NCI-H2107 treated with DMSO at 0.1 percent for 48 hours (cell line): ENCODE measurements at regions not wholly inside any gene's neighbourhood (a gene's known extent, or its start where the extent isn't known, plus 50 kb on each side); places are given as distances from the start of the nearest gene placed in this dataset.

ENCODE experiments used
- DNase-seq: peaks from one replicate; lab custom pipeline; 2025; ENCODE audit not compliant: unreplicated experiment; lab: John Stamatoyannopoulos, UW

- no peak for DNase-seq
These were observed 238.6 kb upstream of the TMC3 start for GRCh38 chr15:81612631-81613030.

DNA sequence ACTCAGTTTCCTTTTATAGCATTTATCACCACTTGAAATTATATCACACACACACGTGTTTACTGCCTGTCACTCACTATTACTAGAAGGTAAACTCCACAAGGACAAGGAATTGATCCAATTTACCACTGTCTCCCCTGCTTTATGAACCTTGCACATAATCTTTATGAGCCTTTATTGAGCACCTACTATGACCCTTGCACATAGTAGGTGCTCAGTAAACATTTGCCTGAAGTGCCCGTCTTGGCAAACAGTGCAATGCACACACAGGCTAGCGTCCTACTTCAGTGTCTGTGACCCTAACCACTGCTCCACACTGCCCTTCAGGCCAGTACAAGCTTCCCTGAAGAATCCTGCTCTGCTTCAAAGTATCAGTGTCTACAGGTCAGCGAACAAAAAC is 237.7 kb upstream of the TMC3 start:
- no peak for DNase-seq

DNA sequence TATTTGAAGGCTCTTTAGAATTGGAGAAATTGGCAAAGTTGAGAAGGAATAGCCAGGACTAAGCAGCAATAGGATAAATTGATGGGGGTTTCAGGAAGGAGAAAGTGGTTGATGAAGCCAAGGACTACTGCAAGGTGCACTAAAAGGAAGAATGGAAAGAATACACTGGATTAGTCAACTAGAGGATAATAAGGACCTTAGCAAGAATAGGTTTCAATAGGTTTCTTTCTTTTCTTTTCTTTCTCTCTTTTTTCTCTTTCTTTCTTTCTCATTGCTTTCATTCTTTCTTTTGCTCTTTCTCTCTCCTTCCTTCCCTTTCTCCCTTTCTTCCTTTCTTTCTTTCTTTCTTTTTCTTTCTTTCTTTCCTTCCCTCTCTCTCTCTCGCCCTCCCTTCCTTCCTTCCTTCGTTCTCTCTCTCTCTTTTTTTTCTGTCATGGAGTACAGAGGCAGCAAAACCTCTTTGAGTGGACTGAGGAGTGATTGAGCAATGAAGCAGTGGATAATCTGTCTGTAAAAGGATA is 234.4 kb upstream of the TMC3 start:
- no peak for DNase-seq

- peak; percentile 16 for DNase-seq
These were observed 230.7 kb upstream of the TMC3 start for GRCh38 chr15:81604713-81605112.

DNA sequence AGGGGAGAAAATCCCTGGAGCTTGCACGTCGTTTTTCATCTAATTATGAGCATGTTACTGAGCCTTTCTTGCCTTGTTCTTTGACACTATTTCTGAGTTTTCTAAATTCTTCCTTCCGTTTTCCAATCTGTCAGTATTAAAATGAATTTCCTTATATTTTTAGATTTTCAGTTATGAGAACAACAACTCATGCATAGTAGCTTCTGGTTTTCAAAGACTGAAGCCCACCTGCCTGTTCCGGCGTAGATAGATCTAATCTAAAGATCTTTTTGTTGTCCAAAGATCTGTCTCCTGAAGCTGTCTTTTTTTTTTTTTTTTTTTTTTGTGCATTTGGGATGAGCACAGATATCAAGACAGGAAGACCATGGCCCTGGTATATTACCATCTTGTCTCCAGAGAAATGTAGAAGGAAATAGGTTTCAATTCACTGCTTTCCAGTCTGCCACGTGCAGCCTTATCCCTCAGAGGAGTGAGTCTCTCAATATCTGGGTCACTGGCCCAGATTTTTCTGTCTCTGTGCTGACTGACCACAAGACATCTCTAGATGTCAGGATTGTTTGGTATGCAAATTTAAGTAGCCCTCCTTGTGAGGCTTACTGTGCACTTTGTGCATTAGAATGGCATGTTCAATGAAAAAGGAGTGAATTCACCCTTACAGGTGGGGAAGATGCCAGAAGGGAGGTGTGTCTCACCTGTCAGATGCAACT is 222.3 kb upstream of the TMC3 start:
- DNase-seq = no peak

DNA sequence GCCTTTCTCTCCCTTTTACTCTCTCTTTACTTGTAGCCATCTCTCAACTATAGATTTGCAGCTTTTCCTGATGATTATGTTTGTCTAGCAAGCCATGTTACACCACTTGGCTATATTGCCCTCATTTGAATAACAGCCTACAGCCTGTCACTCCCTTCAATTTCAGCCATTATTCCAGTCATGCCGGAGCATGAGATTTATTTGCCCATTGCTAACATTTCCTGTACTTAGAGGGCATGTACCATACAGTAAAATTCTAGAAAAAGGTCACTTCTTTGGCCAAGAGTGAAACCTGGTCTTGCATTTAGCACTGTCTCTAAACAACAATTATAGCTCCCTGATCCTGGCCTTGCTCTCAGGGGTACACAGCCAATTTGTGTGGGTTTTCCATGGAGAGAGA is 221.7 kb upstream of the TMC3 start:
- DNase-seq = no peak

DNA sequence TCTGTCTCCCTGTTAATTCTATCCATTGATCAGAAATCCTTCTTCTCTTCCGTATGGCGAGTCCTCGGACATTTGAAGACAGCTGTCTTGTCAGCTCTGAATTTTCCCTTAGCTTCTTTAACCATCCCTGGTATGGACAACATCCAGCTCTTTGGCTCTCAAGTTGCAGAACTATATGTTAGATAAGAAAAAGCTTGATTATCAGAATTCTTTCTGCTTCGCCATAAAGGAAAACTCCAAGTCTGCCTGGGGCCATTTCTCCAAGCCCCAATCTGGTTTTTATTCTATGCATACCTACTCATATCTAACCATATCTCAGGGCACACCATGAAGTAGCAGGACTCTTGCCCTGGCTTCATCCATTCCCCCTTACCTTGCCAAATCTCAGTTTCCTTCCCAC is 215.7 kb upstream of the TMC3 start:
- no peak for DNase-seq

DNA sequence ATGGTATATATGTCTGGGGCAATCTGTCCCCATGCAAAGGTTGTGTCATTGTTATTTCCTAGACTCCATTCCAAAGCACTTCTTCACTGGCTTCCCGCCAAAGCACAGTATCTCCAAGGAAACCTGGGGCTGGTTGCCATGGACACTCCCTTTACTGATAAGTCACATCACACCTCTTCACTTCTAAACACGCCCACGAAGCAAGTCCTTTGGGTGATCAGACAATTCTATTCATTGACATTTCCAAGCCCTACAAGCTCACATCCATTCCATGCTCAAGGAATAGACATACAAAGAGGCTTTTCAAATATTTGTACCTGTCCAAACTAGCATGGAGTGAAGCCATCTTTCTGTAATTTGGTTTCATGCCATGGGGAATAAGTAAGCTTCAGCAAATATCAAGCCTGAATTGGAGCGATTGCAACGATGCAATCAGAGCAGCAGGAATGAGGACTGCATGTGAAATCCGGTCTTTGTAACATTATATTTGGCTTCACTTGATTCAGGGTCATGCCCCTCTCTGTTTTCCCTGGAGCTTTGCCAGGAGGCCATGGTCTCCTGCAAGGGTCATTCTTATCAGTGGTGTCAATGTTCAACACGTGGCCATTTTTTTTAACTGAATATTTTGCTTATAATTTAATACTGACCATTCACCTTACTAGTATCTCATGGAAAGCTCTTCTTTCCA is 201.6 kb upstream of the TMC3 start:
- no peak for DNase-seq

- DNase-seq = peak; percentile 33
These were observed 199.2 kb upstream of the TMC3 start for GRCh38 chr15:81573098-81573746.

- DNase-seq = no peak
These were observed 198.2 kb upstream of the TMC3 start for GRCh38 chr15:81572190-81572589.

DNA sequence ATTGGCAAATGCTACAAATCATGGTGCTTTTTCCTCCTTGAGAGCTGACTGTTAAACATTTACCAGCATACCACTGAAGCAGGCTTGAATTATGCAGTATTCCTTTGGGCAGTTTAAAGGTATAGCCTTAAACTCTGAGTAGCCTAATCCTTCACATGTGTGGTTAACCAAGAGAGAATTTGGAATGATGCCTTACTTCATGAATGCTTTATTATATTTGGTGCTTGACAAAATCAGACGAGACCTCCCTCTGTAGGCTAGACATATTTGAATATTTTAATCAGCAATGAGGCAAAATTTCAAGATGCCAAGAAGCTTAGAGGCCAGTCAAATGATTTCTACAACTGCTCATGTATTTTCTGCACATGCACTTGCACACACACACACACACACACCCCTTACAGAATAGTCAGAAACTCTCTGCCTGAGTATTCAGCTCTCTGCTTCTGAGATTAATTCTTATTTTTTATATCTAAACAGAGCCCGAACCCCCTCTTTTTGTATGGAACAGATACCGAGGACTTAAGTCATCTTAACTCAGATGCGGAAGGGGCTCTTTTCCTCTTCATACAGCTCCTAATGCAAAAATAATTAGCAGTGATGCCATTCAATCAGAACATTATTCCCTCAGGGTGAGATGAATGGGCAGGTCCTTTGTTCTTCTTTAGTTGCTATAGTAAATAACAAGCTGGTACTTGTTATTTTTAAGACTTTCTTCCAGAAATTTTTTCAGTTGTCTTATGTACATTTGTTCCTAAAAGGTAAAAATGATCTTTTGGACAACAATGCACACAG is 195.5 kb upstream of the TMC3 start:
- DNase-seq = no peak

GRCh38 chr15:81567924-81568323 is 193.9 kb upstream of the TMC3 start:
- no peak for DNase-seq

GRCh38 chr15:81562986-81563385 is 189.0 kb upstream of the TMC3 start:
- no peak for DNase-seq

- no peak for DNase-seq
These were observed 186.4 kb upstream of the TMC3 start for GRCh38 chr15:81560405-81560804.

GRCh38 chr15:81558056-81558455 is 184.0 kb upstream of the TMC3 start:
- no peak for DNase-seq

GRCh38 chr15:81555346-81555745 is 181.3 kb upstream of the TMC3 start:
- no peak for DNase-seq

DNA sequence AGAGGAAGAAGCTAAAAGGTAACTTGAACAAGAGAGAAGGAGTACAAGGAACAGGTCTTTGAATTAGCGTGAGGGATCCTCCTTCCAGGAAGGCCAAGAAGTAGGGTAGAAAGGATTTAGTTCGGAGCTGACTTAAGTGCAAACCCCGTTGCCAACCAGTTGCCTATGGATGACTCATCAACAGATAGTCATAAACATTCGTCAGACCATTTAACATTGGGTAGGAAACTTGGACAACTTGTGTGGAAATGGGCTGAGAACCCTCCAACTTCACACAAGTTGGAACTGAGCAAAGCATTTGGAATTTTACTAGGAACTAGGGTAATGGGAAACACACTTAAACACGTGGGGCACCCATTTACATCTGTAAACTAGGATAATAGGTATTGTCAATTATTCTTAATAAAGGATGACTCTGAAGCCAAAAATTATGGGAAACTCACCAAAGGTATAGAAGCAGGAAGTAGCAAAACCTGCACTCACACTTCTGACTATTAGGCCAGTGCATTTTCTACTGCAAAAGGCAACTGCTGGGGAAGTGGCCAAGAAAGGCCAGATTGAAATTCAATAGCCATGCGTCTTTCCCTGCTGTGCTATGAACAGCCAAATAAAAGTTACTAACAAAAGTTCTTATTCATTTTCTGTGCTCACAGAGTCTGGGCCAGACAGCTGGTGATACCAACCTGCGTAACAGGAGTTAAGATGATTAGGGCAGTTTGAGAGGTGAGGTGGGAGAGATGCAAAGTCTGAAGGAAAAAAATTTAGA is 174.5 kb upstream of the TMC3 start:
- no peak for DNase-seq

DNA sequence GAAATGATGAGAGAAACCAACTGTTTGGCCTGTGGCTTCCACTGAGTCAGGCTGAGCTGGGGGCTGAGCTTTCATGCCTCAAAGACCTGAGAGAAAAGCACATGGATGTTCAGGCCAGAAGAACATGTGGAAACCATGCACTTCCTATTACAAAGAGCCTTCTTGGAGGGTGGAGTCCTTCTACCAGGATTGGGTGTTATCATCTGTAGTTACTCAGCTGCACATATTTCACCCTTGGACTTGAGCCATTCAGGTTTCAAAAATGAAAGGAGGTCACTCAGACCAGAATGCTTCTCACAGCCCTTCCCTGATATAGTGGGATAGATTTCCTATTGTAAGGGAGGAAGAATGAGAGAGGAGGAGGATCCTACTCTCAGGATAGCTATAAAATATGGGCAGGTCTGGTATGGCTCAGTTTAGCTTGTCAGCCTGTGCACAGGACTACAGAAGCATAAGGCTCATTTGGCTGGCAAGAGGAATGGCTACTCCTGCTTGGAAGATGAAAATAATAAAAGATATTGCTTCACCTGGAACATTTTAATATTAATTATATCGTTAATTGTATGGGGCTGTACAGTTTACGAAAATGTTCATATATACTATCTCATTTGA is 173.6 kb upstream of the TMC3 start:
- no peak for DNase-seq

DNA sequence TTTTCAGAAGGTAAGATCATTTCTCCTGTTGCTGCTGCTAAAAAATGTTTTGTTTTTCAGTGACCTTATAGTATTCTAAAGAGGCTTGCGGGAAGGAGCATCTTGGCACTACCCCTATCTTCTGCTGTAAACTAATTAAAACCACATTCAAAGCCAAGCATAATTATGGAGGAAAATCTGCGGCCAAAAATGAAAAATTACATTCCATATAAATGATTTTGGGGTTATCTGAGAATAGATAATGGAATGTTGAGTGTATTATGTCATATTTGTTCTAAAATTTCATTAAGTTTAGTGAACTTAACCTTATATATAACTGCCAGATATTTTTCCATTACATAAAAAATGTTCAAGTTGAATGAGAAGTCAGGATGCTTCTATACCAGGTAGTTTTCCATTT is 170.4 kb upstream of the TMC3 start:
- DNase-seq = no peak

GRCh38 chr15:81540909-81541308 is 166.9 kb upstream of the TMC3 start:
- no peak for DNase-seq
